Putamen (tissue), 1 donor: ENCODE measurements at regions not wholly inside any gene's neighbourhood (a gene's known extent, or its start where the extent isn't known, plus 50 kb on each side); places are given as distances from the start of the nearest gene placed in this dataset.

Experiments used
- DNase-seq: peaks from one replicate; pipeline ENCODE4 v3.0.0-alpha.2; 2016; ENCODE audit warnings: low spot score

- no peak for DNase-seq
These were observed 414.3 kb downstream of the SETD4 start for GRCh38 chr21:35645991-35646390.

- DNase-seq, result no peak
These were observed 415.8 kb downstream of the SETD4 start for GRCh38 chr21:35644523-35644922.

GRCh38 chr21:35643176-35643575 lies 417.1 kb downstream of the SETD4 start:
- no peak for DNase-seq

- no peak for DNase-seq
These were observed 418.9 kb downstream of the SETD4 start for GRCh38 chr21:35641271-35642016.

GRCh38 chr21:35637431-35637830 lies 422.9 kb downstream of the SETD4 start:
- no peak for DNase-seq

GRCh38 chr21:35635994-35636393 lies 424.3 kb downstream of the SETD4 start:
- DNase-seq, result no peak

- DNase-seq, result no peak
These were observed 425.1 kb downstream of the SETD4 start for GRCh38 chr21:35635261-35635660.

GRCh38 chr21:35633501-35633900 lies 426.8 kb downstream of the SETD4 start:
- no peak for DNase-seq

- no peak for DNase-seq
These were observed 427.6 kb downstream of the SETD4 start for GRCh38 chr21:35632711-35633110.

GRCh38 chr21:35628316-35628715 lies 432.0 kb downstream of the SETD4 start:
- no peak for DNase-seq

GRCh38 chr21:35627462-35627861 lies 432.9 kb downstream of the SETD4 start:
- no peak for DNase-seq

- no peak for DNase-seq
These were observed 434.8 kb downstream of the SETD4 start for GRCh38 chr21:35625576-35625975.

GRCh38 chr21:35624901-35625300 lies 435.4 kb downstream of the SETD4 start:
- no peak for DNase-seq

- no peak for DNase-seq
These were observed 437.7 kb downstream of the SETD4 start for GRCh38 chr21:35622612-35623011.

- DNase-seq, result no peak
These were observed 441.1 kb downstream of the SETD4 start for GRCh38 chr21:35619184-35619583.

- DNase-seq, result no peak
These were observed 442.8 kb downstream of the SETD4 start for GRCh38 chr21:35617491-35617890.

- peak; percentile 7 for DNase-seq
These were observed 444.2 kb downstream of the SETD4 start for GRCh38 chr21:35616090-35616489.

GRCh38 chr21:35615325-35615724 lies 445.0 kb downstream of the SETD4 start:
- no peak for DNase-seq

- DNase-seq, result no peak
These were observed 445.9 kb downstream of the SETD4 start for GRCh38 chr21:35614396-35614921.

- DNase-seq, result no peak
These were observed 448.6 kb downstream of the SETD4 start for GRCh38 chr21:35611708-35612132.

GRCh38 chr21:35609263-35609662 lies 451.1 kb downstream of the SETD4 start:
- no peak for DNase-seq

GRCh38 chr21:35607406-35607805 lies 452.9 kb downstream of the SETD4 start:
- DNase-seq, result no peak

GRCh38 chr21:35606578-35606977 lies 453.7 kb downstream of the SETD4 start:
- no peak for DNase-seq

- DNase-seq, result no peak
These were observed 454.2 kb downstream of the SETD4 start for GRCh38 chr21:35606146-35606545.
